Uterus (tissue), 2 donors: ENCODE measurements at regions not wholly inside any gene's neighbourhood (a gene's known extent, or its start where the extent isn't known, plus 50 kb on each side); places are given as distances from the start of the nearest gene placed in this dataset.

Source experiments
- POLR2A ChIP-seq, 2 donors: fragments of 450-650 bp; IDR thresholded peaks; one replicate each; pipeline ENCODE4 v1.6.1; 2016; ENCODE audit warnings: antibody characterized with exemption in 2 of 2, mild to moderate bottlenecking in 1 of 2, moderate library complexity in 1 of 2
- TF ChIP-seq, protein P1 (sequence below), 4 experiments: fragments of 200-600 bp in 2 of 4; fragments of 450-650 bp in 2 of 4; sonication (generic) in 2 of 4; IDR thresholded peaks; one replicate each; pipeline ENCODE4 v1.5.1; 2016 to 2019; ENCODE audit warnings: antibody characterized with exemption in 4 of 4, mild to moderate bottlenecking in 2 of 4, moderate library complexity in 1 of 4

GRCh38 chr11:116108161-116108560, 603.9 kb upstream of the CADM1 start:
- TF ChIP-seq POLR2A (IDR thresholded peaks at IDR 0.05), result no peak
- TF ChIP-seq, protein P1, sequence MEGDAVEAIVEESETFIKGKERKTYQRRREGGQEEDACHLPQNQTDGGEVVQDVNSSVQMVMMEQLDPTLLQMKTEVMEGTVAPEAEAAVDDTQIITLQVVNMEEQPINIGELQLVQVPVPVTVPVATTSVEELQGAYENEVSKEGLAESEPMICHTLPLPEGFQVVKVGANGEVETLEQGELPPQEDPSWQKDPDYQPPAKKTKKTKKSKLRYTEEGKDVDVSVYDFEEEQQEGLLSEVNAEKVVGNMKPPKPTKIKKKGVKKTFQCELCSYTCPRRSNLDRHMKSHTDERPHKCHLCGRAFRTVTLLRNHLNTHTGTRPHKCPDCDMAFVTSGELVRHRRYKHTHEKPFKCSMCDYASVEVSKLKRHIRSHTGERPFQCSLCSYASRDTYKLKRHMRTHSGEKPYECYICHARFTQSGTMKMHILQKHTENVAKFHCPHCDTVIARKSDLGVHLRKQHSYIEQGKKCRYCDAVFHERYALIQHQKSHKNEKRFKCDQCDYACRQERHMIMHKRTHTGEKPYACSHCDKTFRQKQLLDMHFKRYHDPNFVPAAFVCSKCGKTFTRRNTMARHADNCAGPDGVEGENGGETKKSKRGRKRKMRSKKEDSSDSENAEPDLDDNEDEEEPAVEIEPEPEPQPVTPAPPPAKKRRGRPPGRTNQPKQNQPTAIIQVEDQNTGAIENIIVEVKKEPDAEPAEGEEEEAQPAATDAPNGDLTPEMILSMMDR (IDR thresholded peaks at IDR 0.05), result no peak
